AML-193 (cell line): ENCODE measurements at regions not wholly inside any gene's neighbourhood (a gene's known extent, or its start where the extent isn't known, plus 50 kb on each side); places are given as distances from the start of the nearest gene placed in this dataset.

Source experiments
- DNase-seq, 2 experiments: peaks; one replicate each; lab custom pipeline; 2025; lab: John Stamatoyannopoulos, UW

- no peak for DNase-seq
These were observed 52.6 kb upstream of the KATNAL1 start for GRCh38 chr13:30359991-30360390.

GRCh38 chr13:30360586-30360985, 53.2 kb upstream of the KATNAL1 start:
- DNase-seq, result no peak

GRCh38 chr13:30362005-30362788, 54.8 kb upstream of the KATNAL1 start:
- DNase-seq, result no peak

- no peak for DNase-seq
These were observed 55.5 kb upstream of the KATNAL1 start for GRCh38 chr13:30362869-30363268.

- no peak for DNase-seq
These were observed 56.4 kb upstream of the KATNAL1 start for GRCh38 chr13:30363725-30364124.

- no peak for DNase-seq
These were observed 56.8 kb upstream of the KATNAL1 start for GRCh38 chr13:30364133-30364532.

- no peak for DNase-seq
These were observed 57.4 kb upstream of the UBE2L5 start for GRCh38 chr13:30364876-30365275.

- DNase-seq, result peak; percentile 8 to 28
These were observed 56.2 kb upstream of the UBE2L5 start for GRCh38 chr13:30366088-30366487.

- no peak for DNase-seq
These were observed 55.0 kb upstream of the UBE2L5 start for GRCh38 chr13:30367296-30367695.

- no peak for DNase-seq
These were observed 52.1 kb upstream of the UBE2L5 start for GRCh38 chr13:30370146-30370545.

GRCh38 chr13:30370916-30371521, 51.3 kb upstream of the UBE2L5 start:
- no peak for DNase-seq

GRCh38 chr13:30371649-30372265, 50.5 kb upstream of the UBE2L5 start:
- DNase-seq, result peak; percentile 98 to 99
